Brain microvascular endothelial cell (primary cell): ENCODE measurements at regions not wholly inside any gene's neighbourhood (a gene's known extent, or its start where the extent isn't known, plus 50 kb on each side); places are given as distances from the start of the nearest gene placed in this dataset.

Experiments used
- DNase-seq: peaks from one replicate; pipeline ENCODE4 v3.0.0-alpha.2; 2020
- H3K27ac ChIP-seq: fragments of 250-450 bp; sonication (Bioruptor Pico); 2 replicates; pipeline ENCODE4 v1.5.1; 2020; ENCODE audit warnings: mild to moderate bottlenecking, moderate library complexity
- H3K27me3 ChIP-seq: fragments of 250-450 bp; sonication (Bioruptor Pico); replicated peaks from 2 replicates; pipeline ENCODE4 v1.5.1; 2020; ENCODE audit warnings: mild to moderate bottlenecking
- H3K36me3 ChIP-seq: fragments of 250-450 bp; sonication (Bioruptor Pico); replicated peaks from 2 replicates; pipeline ENCODE4 v1.5.1; 2020; ENCODE audit warnings: mild to moderate bottlenecking
- H3K4me3 ChIP-seq: 2 replicates; pipeline ENCODE4 v1.5.1; 2011; ENCODE audit warnings: low read depth, mild to moderate bottlenecking, control low read depth, low read length, moderate library complexity
- CTCF ChIP-seq: IDR thresholded peaks from 2 replicates; pipeline ENCODE4 v1.5.1; 2011; ENCODE audit warnings: low read depth, mild to moderate bottlenecking, moderate library complexity, low read length, control low read depth, inconsistent platforms; ENCODE audit errors: missing control alignments
- in situ Hi-C: cut with HindIII; loops from 2 replicates; pipeline ENCODE4 v1.10.0; 2017; ENCODE audit warnings: low sequenced_read_pairs, low pct_ligation_motif_present

- Histone ChIP-seq H3K27me3 (no peaks in the 10 kb centered on the region), H3K4me3 (no peak overlapping the region), H3K27ac (no peak overlapping the region), H3K36me3 (no peaks in the 10 kb centered on the region)
- in situ Hi-C loops = no loop called here
- DNase-seq = no peak
- no peak for TF ChIP-seq CTCF
These were observed 854.9 kb upstream of the HTR2C start for GRCh38 chrX:113728937-113729336.

GRCh38 chrX:113726898-113727297 is 857.0 kb upstream of the HTR2C start:
- Histone ChIP-seq H3K4me3 (no peak overlapping the region), H3K27me3 (no peaks in the 10 kb centered on the region), H3K27ac (no peak overlapping the region), H3K36me3 (no peaks in the 10 kb centered on the region)
- in situ Hi-C loops = no loop called here
- TF ChIP-seq CTCF = no peak
- DNase-seq = no peak

- no peak for TF ChIP-seq CTCF
- Histone ChIP-seq H3K36me3 (no peaks in the 10 kb centered on the region), H3K4me3 (no peak overlapping the region), H3K27ac (no peak overlapping the region), H3K27me3 (no peaks in the 10 kb centered on the region)
- in situ Hi-C loops = no loop called here
- no peak for DNase-seq
These were observed 857.4 kb upstream of the HTR2C start for GRCh38 chrX:113726466-113726865.

- no peak for DNase-seq
- Histone ChIP-seq H3K27me3 (no peaks in the 10 kb centered on the region), H3K27ac (no peak overlapping the region), H3K4me3 (no peak overlapping the region), H3K36me3 (no peaks in the 10 kb centered on the region)
- no peak for TF ChIP-seq CTCF
- in situ Hi-C loops = no loop called here
These were observed 857.9 kb upstream of the HTR2C start for GRCh38 chrX:113726009-113726408.

- DNase-seq = no peak
- Histone ChIP-seq H3K27ac (no peak overlapping the region), H3K27me3 (no peaks in the 10 kb centered on the region), H3K4me3 (no peak overlapping the region), H3K36me3 (no peaks in the 10 kb centered on the region)
- no peak for TF ChIP-seq CTCF
- in situ Hi-C loops = no loop called here
These were observed 859.3 kb upstream of the AMOT start for GRCh38 chrX:113699939-113700338.

GRCh38 chrX:113675278-113675677 is 834.6 kb upstream of the AMOT start:
- no peak overlapping the region for H3K4me3 ChIP-seq
- in situ Hi-C loops = no loop called here
- H3K27ac ChIP-seq = no peak overlapping the region
- DNase-seq = no peak
- no peaks in the 10 kb centered on the region for H3K36me3 ChIP-seq
- no peak for TF ChIP-seq CTCF
- no peaks in the 10 kb centered on the region for H3K27me3 ChIP-seq
